HEK293 (cell line): ENCODE measurements at regions not wholly inside any gene's neighbourhood (a gene's known extent, or its start where the extent isn't known, plus 50 kb on each side); places are given as distances from the start of the nearest gene placed in this dataset.

Experiments
- CTCF ChIA-PET: fragments of 350-600 bp; formaldehyde crosslinking; extraction: SDS; loops from one replicate; lab custom pipeline; 2021; ENCODE audit warnings: antibody characterized with exemption; lab: Yijun Ruan, JAX
- POLR2A ChIA-PET: fragments of 300-600 bp; formaldehyde crosslinking; extraction: SDS; loops from one replicate; lab custom pipeline; 2020; ENCODE audit warnings: antibody characterized with exemption, inconsistent platforms; lab: Yijun Ruan, JAX
- H3K27ac ChIP-seq: fragments of 200-500 bp; sonication (Bioruptor generic); 2 replicates; pipeline ENCODE4 v1.5.1; 2014; ENCODE audit warnings: low read depth, low read length, control low read depth, inconsistent platforms; ENCODE audit errors: extremely low read depth
- H3K36me3 ChIP-seq, 2 experiments: fragments of 200-500 bp in 1 of 2; sonication (Bioruptor generic) in 1 of 2; 1 replicate in 1 of 2; 2 replicates in 1 of 2; pipeline ENCODE4 v1.5.1; 2014 to 2017; ENCODE audit warnings: inconsistent platforms in 2 of 2, low read length in 2 of 2; ENCODE audit not compliant: control insufficient read depth in 2 of 2, insufficient read depth in 1 of 2
- H3K4me1 ChIP-seq: fragments of 200-500 bp; sonication (Bioruptor generic); 2 replicates; pipeline ENCODE4 v1.5.1; 2014; ENCODE audit warnings: mild to moderate bottlenecking, low read length, inconsistent platforms; ENCODE audit not compliant: control insufficient read depth, insufficient read depth
- H3K4me3 ChIP-seq: 2 replicates; pipeline ENCODE4 v1.5.1; 2011; ENCODE audit warnings: low read depth, mild to moderate bottlenecking, control low read depth, low read length, moderate library complexity
- H3K9me3 ChIP-seq: fragments of 200-500 bp; sonication (Bioruptor generic); 2 replicates; pipeline ENCODE4 v1.5.1; 2014; ENCODE audit warnings: low read depth, low read length, inconsistent platforms; ENCODE audit not compliant: control insufficient read depth, insufficient read depth
- GFI1B ChIP-seq: fragments of 450-650 bp; formaldehyde crosslinking; IDR thresholded peaks from 2 replicates; pipeline ENCODE4 v1.5.1; 2016; ENCODE audit warnings: missing biosample characterization, missing genetic modification characterization
- GLIS1 ChIP-seq: fragments of 450-650 bp; formaldehyde crosslinking; IDR thresholded peaks from 2 replicates; pipeline ENCODE4 v1.5.1; 2016; ENCODE audit warnings: missing biosample characterization, missing genetic modification characterization
- KLF9 ChIP-seq: fragments of 450-650 bp; formaldehyde crosslinking; IDR thresholded peaks from 2 replicates; pipeline ENCODE4 v1.5.1; 2016; ENCODE audit warnings: missing biosample characterization, missing genetic modification characterization, low read depth
- RBAK ChIP-seq: fragments of 450-650 bp; formaldehyde crosslinking; IDR thresholded peaks from 2 replicates; pipeline ENCODE4 v1.5.1; 2016; ENCODE audit warnings: missing biosample characterization, missing genetic modification characterization
- ZBTB21 ChIP-seq: fragments of 450-650 bp; formaldehyde crosslinking; IDR thresholded peaks from 2 replicates; pipeline ENCODE4 v1.5.1; 2017; ENCODE audit warnings: missing biosample characterization, missing genetic modification characterization
- ZEB2 ChIP-seq: fragments of 450-650 bp; formaldehyde crosslinking; IDR thresholded peaks from 2 replicates; pipeline ENCODE4 v1.5.1; 2016; ENCODE audit warnings: missing biosample characterization, missing genetic modification characterization
- ZFP3 ChIP-seq: fragments of 450-650 bp; formaldehyde crosslinking; IDR thresholded peaks from 2 replicates; pipeline ENCODE4 v1.5.1; 2016; ENCODE audit warnings: low read depth, missing biosample characterization, missing genetic modification characterization
- ZIC2 ChIP-seq: fragments of 450-650 bp; formaldehyde crosslinking; IDR thresholded peaks from 2 replicates; pipeline ENCODE4 v1.5.1; 2016; ENCODE audit warnings: missing biosample characterization, missing genetic modification characterization
- ZNF16 ChIP-seq: fragments of 450-650 bp; formaldehyde crosslinking; IDR thresholded peaks from 2 replicates; pipeline ENCODE4 v1.5.1; 2016; ENCODE audit warnings: low read depth, missing biosample characterization, missing genetic modification characterization
- ZNF214 ChIP-seq: fragments of 450-650 bp; formaldehyde crosslinking; IDR thresholded peaks from 2 replicates; pipeline ENCODE4 v1.5.1; 2017; ENCODE audit warnings: missing biosample characterization, mild to moderate bottlenecking, missing genetic modification characterization, borderline replicate concordance
- ZNF544 ChIP-seq: fragments of 450-650 bp; formaldehyde crosslinking; IDR thresholded peaks from 2 replicates; pipeline ENCODE4 v1.5.0; 2017; ENCODE audit warnings: missing biosample characterization, missing genetic modification characterization
- ZNF571 ChIP-seq: fragments of 450-650 bp; formaldehyde crosslinking; IDR thresholded peaks from 2 replicates; pipeline ENCODE4 v1.5.0; 2017; ENCODE audit warnings: missing biosample characterization, missing genetic modification characterization
- ZNF585B ChIP-seq: fragments of 450-650 bp; formaldehyde crosslinking; IDR thresholded peaks from 2 replicates; pipeline ENCODE4 v1.5.1; 2016; ENCODE audit warnings: missing biosample characterization, missing genetic modification characterization
- ZNF791 ChIP-seq: fragments of 450-650 bp; formaldehyde crosslinking; IDR thresholded peaks from 2 replicates; pipeline ENCODE4 v1.5.1; 2016; ENCODE audit warnings: missing biosample characterization, missing genetic modification characterization
- ZSCAN23 ChIP-seq: fragments of 450-650 bp; formaldehyde crosslinking; IDR thresholded peaks from 2 replicates; pipeline ENCODE4 v1.5.1; 2016; ENCODE audit warnings: missing biosample characterization, missing genetic modification characterization
- ZXDB ChIP-seq: fragments of 450-650 bp; formaldehyde crosslinking; IDR thresholded peaks from 2 replicates; pipeline ENCODE4 v1.5.1; 2016; ENCODE audit warnings: missing biosample characterization, missing genetic modification characterization
- TF ChIP-seq, protein P1 (sequence below): fragments of 450-650 bp; formaldehyde crosslinking; IDR thresholded peaks from 2 replicates; pipeline ENCODE4 v1.5.0; 2017; ENCODE audit warnings: missing biosample characterization, missing genetic modification characterization, borderline replicate concordance
- TF ChIP-seq, protein P2 (sequence below): fragments of 450-650 bp; formaldehyde crosslinking; IDR thresholded peaks from 2 replicates; pipeline ENCODE4 v1.5.1; 2016; ENCODE audit warnings: missing biosample characterization, missing genetic modification characterization
- TF ChIP-seq, protein P3 (sequence below): fragments of 450-650 bp; formaldehyde crosslinking; IDR thresholded peaks from 2 replicates; pipeline ENCODE4 v1.5.1; 2016; ENCODE audit warnings: missing biosample characterization, missing genetic modification characterization, low read depth
- TF ChIP-seq, protein P4 (sequence below): fragments of 450-650 bp; formaldehyde crosslinking; IDR thresholded peaks from 2 replicates; pipeline ENCODE4 v1.5.1; 2016; ENCODE audit warnings: missing biosample characterization, missing genetic modification characterization
- TF ChIP-seq, protein P5 (sequence below): fragments of 450-650 bp; formaldehyde crosslinking; IDR thresholded peaks from 2 replicates; pipeline ENCODE4 v1.5.1; 2016; ENCODE audit warnings: missing biosample characterization, missing genetic modification characterization

DNA sequence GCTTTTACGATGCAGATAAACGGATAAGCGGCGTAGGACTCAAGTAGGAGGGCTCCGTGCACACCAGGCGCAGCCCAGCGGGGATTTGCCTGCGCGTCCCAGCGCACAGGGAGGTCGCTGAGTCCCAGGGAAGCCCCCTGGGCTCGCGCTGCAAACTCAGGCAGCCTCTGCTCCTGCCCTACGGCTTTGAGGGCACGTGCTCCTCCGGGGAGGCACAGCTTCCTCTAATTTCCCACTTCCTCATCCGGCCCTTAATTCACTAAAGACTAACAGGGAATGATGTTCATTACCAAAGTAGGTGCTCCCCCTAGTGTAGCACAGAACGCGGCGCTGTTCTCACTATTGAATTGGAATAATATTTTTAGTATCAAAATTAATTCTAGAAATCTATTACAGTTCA is 825.4 kb downstream of the KCNJ18 start (continued):
- peak; percentile 17; the same call in 1 of the 2 replicates for TF ChIP-seq ZIC2 (tag by site-specific recombination)
- TF ChIP-seq, protein P1, sequence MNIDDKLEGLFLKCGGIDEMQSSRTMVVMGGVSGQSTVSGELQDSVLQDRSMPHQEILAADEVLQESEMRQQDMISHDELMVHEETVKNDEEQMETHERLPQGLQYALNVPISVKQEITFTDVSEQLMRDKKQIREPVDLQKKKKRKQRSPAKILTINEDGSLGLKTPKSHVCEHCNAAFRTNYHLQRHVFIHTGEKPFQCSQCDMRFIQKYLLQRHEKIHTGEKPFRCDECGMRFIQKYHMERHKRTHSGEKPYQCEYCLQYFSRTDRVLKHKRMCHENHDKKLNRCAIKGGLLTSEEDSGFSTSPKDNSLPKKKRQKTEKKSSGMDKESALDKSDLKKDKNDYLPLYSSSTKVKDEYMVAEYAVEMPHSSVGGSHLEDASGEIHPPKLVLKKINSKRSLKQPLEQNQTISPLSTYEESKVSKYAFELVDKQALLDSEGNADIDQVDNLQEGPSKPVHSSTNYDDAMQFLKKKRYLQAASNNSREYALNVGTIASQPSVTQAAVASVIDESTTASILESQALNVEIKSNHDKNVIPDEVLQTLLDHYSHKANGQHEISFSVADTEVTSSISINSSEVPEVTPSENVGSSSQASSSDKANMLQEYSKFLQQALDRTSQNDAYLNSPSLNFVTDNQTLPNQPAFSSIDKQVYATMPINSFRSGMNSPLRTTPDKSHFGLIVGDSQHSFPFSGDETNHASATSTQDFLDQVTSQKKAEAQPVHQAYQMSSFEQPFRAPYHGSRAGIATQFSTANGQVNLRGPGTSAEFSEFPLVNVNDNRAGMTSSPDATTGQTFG (tag by site-specific recombination) = no peak
- no peak for TF ChIP-seq GFI1B (tag by site-specific recombination)
- no peak for TF ChIP-seq ZXDB

DNA sequence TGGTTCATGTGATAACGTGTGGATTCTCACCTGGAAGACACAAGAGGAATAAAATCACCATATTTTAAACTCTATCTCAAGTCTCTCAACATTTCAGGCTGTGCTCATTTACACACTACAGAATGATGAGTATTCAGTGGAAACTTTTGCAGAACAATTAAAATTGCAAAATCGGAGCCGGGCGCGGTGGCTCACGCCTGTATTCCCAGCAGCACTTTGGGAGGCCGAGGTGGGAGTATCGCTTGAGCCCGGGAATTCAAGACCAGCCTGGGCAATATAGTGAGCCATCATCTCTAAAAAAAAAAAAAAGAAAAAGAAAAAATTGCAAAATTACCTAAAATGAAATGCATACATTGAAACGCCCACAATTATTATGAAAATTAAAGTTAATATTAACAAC is 825.9 kb downstream of the KCNJ18 start:
- CTCF ChIA-PET = no interaction called here
- H3K9me3 ChIP-seq = no peaks in the 10 kb centered on the region
- H3K4me1 ChIP-seq = no peaks in the 10 kb centered on the region
- no peak overlapping the region for H3K4me3 ChIP-seq
- no peaks in the 10 kb centered on the region for H3K36me3 ChIP-seq
- H3K27ac ChIP-seq = no peak overlapping the region
- TF ChIP-seq ZNF544 (tag by site-specific recombination) (no peak), KLF9 (tag by site-specific recombination) (no peak), ZBTB21 (tag by site-specific recombination) (no peak), ZNF585B (tag by site-specific recombination) (no peak), ZNF571 (tag by site-specific recombination) (no peak), ZSCAN23 (tag by site-specific recombination) (no peak), ZNF16 (tag by site-specific recombination) (no peak), GLIS1 (tag by site-specific recombination) (no peak), ZNF214 (tag by site-specific recombination) (no peak), RBAK (tag by site-specific recombination) (no peak), ZNF791 (no peak), ZFP3 (no peak), ZEB2 (no peak)
- TF ChIP-seq, protein P2, sequence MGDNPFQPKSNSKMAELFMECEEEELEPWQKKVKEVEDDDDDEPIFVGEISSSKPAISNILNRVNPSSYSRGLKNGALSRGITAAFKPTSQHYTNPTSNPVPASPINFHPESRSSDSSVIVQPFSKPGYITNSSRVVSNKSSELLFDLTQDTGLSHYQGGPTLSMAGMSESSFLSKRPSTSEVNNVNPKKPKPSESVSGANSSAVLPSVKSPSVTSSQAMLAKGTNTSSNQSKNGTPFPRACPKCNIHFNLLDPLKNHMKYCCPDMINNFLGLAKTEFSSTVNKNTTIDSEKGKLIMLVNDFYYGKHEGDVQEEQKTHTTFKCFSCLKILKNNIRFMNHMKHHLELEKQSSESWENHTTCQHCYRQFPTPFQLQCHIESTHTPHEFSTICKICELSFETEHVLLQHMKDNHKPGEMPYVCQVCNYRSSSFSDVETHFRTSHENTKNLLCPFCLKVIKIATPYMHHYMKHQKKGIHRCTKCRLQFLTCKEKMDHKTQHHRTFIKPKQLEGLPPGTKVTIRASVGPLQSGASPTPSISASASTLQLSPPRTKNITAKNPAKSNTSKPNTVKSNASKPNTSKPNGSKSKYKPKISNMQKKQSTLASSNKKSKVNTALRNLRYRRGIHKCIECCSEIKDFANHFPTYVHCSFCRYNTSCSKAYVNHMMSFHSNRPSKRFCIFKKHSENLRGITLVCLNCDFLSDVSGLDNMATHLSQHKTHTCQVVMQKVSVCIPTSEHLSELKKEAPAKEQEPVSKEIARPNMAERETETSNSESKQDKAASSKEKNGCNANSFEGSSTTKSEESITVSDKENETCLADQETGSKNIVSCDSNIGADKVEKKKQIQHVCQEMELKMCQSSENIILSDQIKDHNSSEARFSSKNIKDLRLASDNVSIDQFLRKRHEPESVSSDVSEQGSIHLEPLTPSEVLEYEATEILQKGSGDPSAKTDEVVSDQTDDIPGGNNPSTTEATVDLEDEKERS (tag by site-specific recombination) = no peak
- TF ChIP-seq, protein P3, sequence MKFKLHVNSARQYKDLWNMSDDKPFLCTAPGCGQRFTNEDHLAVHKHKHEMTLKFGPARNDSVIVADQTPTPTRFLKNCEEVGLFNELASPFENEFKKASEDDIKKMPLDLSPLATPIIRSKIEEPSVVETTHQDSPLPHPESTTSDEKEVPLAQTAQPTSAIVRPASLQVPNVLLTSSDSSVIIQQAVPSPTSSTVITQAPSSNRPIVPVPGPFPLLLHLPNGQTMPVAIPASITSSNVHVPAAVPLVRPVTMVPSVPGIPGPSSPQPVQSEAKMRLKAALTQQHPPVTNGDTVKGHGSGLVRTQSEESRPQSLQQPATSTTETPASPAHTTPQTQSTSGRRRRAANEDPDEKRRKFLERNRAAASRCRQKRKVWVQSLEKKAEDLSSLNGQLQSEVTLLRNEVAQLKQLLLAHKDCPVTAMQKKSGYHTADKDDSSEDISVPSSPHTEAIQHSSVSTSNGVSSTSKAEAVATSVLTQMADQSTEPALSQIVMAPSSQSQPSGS (tag by site-specific recombination) = no peak
- TF ChIP-seq, protein P4, sequence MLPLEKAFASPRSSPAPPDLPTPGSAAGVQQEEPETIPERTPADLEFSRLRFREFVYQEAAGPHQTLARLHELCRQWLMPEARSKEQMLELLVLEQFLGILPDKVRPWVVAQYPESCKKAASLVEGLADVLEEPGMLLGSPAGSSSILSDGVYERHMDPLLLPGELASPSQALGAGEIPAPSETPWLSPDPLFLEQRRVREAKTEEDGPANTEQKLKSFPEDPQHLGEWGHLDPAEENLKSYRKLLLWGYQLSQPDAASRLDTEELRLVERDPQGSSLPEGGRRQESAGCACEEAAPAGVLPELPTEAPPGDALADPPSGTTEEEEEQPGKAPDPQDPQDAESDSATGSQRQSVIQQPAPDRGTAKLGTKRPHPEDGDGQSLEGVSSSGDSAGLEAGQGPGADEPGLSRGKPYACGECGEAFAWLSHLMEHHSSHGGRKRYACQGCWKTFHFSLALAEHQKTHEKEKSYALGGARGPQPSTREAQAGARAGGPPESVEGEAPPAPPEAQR (tag by site-specific recombination) = no peak
- TF ChIP-seq, protein P5, sequence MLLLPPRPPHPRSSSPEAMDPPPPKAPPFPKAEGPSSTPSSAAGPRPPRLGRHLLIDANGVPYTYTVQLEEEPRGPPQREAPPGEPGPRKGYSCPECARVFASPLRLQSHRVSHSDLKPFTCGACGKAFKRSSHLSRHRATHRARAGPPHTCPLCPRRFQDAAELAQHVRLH (tag by site-specific recombination) = no peak
- TF ChIP-seq, all 188 proteins: peak for 0
- POLR2A ChIA-PET = no interaction called here
